IMR-90 (cell line): ENCODE measurements at regions not wholly inside any gene's neighbourhood (a gene's known extent, or its start where the extent isn't known, plus 50 kb on each side); places are given as distances from the start of the nearest gene placed in this dataset.

ENCODE experiments used
- CEBPB ChIP-seq: IDR thresholded peaks from 2 replicates; pipeline ENCODE4 v1.6.1; 2012; ENCODE audit warnings: low read depth, low read length, improper control_type of control experiment
- CHD1 ChIP-seq: IDR thresholded peaks from 2 replicates; pipeline ENCODE4 v1.6.1; 2012; ENCODE audit warnings: low read depth, low read length, improper control_type of control experiment
- CTCF ChIP-seq: conservative IDR thresholded peaks from 2 replicates; pipeline ENCODE4 v1.5.1; 2012; ENCODE audit warnings: mild to moderate bottlenecking, low read depth, low read length, improper control_type of control experiment
- FOS ChIP-seq: fragments of 150-350 bp; IDR thresholded peaks from 2 replicates; pipeline ENCODE4 v1.6.1; 2016; ENCODE audit warnings: low read depth, low read length
- MAFK ChIP-seq: IDR thresholded peaks from 2 replicates; pipeline ENCODE4 v1.6.1; 2012; ENCODE audit warnings: low read depth, low read length, improper control_type of control experiment
- POLR2A ChIP-seq: IDR thresholded peaks from 2 replicates; pipeline ENCODE4 v1.6.1; 2012; ENCODE audit warnings: mild to moderate bottlenecking, low read depth, low read length
- RCOR1 ChIP-seq: IDR thresholded peaks from 2 replicates; pipeline ENCODE4 v1.6.1; 2012; ENCODE audit warnings: mild to moderate bottlenecking, low read length, improper control_type of control experiment; ENCODE audit not compliant: insufficient replicate concordance
- USF2 ChIP-seq: fragments of 150-350 bp; IDR thresholded peaks from 2 replicates; pipeline ENCODE4 v1.6.1; 2017; ENCODE audit warnings: mild to moderate bottlenecking, antibody characterized with exemption, low read length, low read depth

GRCh38 chr16:86913886-86914285 is 335.5 kb downstream of the FOXL1 start:
- TF ChIP-seq POLR2A (no peak), CEBPB (no peak), CTCF (no peak), RCOR1 (no peak), CHD1 (no peak), MAFK (no peak), FOS (no peak), USF2 (no peak)
